NCI-H1105 treated with DMSO at 0.1 percent for 48 hours (cell line): ENCODE measurements at regions not wholly inside any gene's neighbourhood (a gene's known extent, or its start where the extent isn't known, plus 50 kb on each side); places are given as distances from the start of the nearest gene placed in this dataset.

Experiments used
- DNase-seq: peaks from one replicate; lab custom pipeline; 2025; lab: John Stamatoyannopoulos, UW

GRCh38 chr1:56313560-56313959, 265.8 kb downstream of the PLPP3 start:
- DNase-seq: no peak

GRCh38 chr1:56311766-56312165, 267.6 kb downstream of the PLPP3 start:
- no peak for DNase-seq

- no peak for DNase-seq
These were observed 268.4 kb downstream of the PLPP3 start for GRCh38 chr1:56310945-56311344.

GRCh38 chr1:56309065-56309464, 270.3 kb downstream of the PLPP3 start:
- no peak for DNase-seq

- DNase-seq: no peak
These were observed 274.4 kb downstream of the PLPP3 start for GRCh38 chr1:56304975-56305374.

GRCh38 chr1:56303805-56304204, 275.6 kb downstream of the PLPP3 start:
- no peak for DNase-seq

- no peak for DNase-seq
These were observed 276.5 kb downstream of the PLPP3 start for GRCh38 chr1:56302878-56303277.

GRCh38 chr1:56301791-56302190, 277.6 kb downstream of the PLPP3 start:
- DNase-seq: no peak

- DNase-seq: no peak
These were observed 278.5 kb downstream of the PLPP3 start for GRCh38 chr1:56300836-56301235.

GRCh38 chr1:56298866-56299265, 280.5 kb downstream of the PLPP3 start:
- DNase-seq: no peak

- DNase-seq: no peak
These were observed 281.5 kb downstream of the PLPP3 start for GRCh38 chr1:56297904-56298303.

GRCh38 chr1:56297208-56297607, 282.2 kb downstream of the PLPP3 start:
- DNase-seq: no peak

GRCh38 chr1:56295949-56296929, 283.1 kb downstream of the PLPP3 start:
- no peak for DNase-seq

GRCh38 chr1:56291374-56291919, 287.9 kb downstream of the PLPP3 start:
- DNase-seq: no peak

GRCh38 chr1:56289260-56289659, 290.1 kb downstream of the PLPP3 start:
- DNase-seq: no peak

- no peak for DNase-seq
These were observed 291.6 kb downstream of the PLPP3 start for GRCh38 chr1:56287721-56288120.

- DNase-seq: no peak
These were observed 292.4 kb downstream of the PLPP3 start for GRCh38 chr1:56286956-56287355.

GRCh38 chr1:56286506-56286905, 292.9 kb downstream of the PLPP3 start:
- no peak for DNase-seq

GRCh38 chr1:56285554-56286402, 293.6 kb downstream of the PLPP3 start:
- no peak for DNase-seq

GRCh38 chr1:56284928-56285327, 294.4 kb downstream of the PLPP3 start:
- no peak for DNase-seq

GRCh38 chr1:56278061-56278460, 301.3 kb downstream of the PLPP3 start:
- no peak for DNase-seq

- no peak for DNase-seq
These were observed 310.7 kb downstream of the PLPP3 start for GRCh38 chr1:56268519-56269140.
